Renal pelvis (tissue), 1 donor: ENCODE measurements at regions not wholly inside any gene's neighbourhood (a gene's known extent, or its start where the extent isn't known, plus 50 kb on each side); places are given as distances from the start of the nearest gene placed in this dataset.
"Not testable (repeated sequence)": the region's sequence is repeated elsewhere in the genome, so short reads cannot be mapped to it uniquely, and the experiment has no call there.

Experiments
- DNase-seq: peaks from one replicate; pipeline ENCODE4 v3.0.0-alpha.2; 2013

DNA sequence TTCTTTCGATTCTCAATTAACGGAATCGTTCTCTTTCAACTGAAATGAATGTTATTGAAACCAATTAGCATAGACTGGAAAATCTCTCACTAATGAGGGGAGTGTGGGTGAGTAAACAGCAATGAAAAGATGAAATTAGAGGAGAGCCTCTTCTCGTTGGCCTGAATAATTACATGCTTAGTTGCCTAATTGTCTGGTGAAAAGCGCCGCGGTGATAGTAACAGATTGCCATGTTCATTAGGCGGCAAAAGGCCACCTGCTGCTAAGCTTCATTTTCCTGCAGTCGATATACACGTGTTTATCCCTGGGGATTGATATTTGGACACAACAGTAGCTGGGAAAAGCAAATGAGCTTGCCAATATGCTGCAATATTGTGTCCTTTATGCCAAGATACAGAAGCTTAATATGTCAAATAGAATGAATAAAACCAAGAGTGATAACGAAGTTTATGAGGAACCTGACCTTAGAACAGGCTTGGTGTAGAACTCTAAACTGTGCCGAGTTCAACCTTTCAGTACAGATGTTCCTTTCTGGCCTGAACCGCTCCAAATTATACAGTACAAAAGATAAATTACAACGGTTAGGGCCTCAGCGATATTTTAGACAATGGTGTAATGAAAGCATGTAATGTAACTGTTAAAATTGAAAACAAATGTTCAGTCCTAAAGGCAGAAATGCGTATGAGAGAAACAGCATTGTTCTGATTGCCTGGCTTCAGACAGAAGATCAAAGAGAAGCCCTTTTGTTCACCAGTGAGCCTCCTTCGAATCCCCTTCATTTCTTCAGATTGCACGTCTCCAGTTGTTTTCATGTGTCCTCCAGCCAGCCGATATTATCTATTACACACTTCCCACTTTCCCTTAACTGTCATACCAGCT lies 185.2 kb downstream of the SHOX2 start:
- no peak for DNase-seq

DNA sequence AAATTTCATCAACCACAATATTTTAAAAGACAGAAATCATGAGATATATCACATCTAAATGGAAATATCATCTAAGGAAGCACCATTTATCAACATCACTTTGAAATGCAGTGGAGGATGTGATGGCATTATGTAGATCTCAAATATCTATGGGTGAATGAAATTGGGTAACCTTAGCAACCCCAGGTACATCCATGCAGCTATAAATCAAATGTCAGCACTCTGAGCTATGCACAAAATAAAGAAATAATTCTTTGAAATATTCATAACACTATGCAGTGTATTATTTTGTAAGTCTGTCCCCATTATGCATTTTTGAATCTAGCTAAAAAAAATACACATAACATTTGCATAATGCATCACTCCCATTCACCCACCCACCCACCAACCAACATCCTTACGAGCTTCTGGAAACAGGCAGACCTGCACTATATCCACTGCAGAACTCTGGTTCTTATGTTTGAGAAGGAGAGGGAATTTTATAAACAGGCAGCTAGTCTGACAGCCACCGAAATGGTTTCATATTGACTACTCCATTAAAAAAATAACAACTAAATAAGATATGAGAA lies 186.8 kb downstream of the SHOX2 start:
- DNase-seq: no peak

DNA sequence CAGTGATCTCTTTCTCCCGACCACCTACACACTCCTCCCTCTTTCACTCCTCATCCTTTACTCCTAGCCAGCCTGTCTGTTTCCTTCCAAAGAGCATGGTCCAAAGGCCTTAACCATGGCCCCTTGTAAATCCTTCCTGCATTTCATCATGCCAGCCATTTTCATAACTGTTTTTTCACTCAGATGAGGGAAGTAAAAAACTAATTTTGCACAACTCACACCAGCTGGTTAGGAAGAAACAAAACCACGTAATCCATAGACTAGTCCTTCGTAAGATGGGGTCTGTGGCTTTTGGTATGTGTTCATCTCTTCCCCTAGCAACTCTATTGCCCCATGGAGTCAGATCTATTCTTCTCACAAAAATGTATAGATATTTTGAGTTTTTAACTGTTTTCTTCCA lies 187.8 kb downstream of the SHOX2 start:
- no peak for DNase-seq

DNA sequence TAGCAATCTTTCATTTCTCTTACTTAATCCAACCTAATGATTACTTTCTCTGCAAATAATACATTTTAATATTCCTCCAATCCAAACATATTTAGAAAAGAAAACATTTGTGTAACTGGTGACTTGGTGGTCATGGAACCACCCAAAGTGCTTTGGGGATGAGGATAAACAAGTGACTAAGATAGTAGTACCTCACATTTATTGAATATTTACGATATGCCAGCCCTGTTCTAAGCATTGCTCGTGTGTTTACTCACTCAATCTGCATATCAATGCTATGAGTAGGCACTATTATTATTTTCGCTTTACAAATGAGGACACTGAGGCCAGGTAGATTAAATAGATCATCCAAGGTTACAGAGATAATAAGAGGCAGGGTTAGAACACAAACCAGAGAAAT lies 189.5 kb downstream of the SHOX2 start:
- no peak for DNase-seq

DNA sequence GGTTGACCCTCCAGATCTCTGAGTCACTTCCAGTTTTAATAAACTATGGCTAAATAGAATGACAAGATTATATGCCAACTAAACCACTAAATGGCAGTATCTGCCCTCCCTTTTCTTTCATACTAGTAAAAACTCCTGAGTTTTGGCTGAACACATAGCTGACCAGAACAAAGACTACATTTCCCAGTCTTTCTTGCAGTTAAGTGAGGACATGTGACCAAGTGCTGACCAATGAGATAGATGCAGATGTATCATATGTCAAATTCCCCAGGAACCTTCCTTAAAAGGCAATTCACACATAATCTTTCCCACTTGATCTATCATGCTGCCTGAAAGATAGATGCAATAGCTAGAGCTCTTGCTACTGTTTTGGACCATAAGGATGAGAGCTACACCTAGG lies 191.3 kb downstream of the SHOX2 start:
- no peak for DNase-seq

DNA sequence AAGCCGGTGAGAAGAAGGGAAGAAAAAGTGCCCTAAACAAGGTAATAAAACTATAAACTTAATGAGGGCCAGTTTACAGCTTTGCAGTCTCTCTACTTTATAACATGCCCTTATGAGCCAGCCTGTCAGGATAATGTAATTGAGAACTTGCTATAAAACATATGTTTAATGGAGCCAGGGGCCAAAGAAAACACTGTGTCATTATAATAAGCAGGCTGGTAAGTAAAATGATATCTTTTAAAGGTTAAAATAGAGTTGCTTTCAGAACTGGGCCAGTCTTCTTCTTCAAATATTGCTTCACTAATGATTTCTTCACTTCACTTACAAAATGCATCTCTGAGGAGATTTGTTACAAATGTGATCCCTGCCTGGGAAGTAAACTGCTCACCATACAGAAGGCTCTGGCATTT lies 192.5 kb downstream of the SHOX2 start:
- peak; percentile 64 for DNase-seq

DNA sequence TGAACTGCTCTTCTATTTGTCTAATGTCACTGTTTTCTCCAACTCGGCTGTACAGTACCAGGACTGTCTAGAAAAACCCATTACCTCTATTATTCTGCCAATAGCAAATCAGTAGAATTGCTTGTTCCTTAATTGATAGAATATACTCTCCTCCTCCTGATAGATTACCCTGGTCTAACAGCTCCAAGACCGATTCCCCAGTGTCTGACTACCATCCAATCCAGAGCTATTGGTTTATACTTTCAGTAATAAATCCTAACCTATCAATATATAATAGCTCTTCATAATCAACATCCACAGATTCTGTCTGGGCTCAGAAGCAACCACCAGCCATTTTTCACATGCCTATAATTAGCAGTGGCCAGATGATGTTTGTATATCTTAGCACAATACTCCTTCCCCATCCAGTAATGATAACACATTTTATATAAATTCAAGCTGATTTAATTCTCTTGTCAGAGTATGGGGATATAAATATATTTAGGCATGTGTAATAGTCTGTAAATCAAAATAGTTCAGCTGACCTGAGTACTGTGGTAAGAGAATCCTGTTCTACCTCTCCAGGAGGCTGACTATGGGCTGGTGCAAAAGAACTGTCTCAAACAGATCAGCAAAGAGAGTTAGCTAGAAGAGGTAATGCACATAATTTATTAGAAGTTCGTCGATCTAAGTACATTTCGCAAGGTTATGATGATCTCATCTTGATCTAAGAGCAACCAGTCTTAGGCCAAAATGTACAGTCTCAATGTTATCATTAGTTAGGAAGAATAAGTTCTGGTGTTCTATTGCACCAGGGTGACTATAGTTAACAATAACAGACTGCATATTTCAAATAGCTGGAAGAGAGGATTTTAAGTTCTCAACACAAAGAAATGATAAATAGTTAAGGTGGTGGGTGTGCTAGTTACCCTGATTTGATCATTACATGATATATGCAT lies 193.4 kb downstream of the SHOX2 start:
- no peak for DNase-seq

DNA sequence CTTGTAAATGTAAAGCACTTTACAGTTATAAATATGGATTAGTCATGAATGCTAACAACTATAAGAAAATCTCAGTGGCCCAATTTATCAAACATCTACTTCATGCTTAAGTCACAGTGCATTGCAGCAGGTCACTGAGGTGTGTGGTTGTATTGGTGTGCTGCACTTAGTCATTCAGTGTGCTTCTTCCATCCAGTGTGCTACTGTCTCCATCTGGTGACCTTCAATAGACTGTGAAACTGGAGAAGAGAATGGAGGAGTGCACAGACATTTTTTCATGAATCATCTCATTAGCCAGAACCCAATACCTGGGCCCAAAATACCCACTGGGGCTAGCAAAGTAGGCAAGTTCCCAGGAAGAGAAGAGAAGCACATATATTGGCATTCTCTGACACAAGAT lies 199.6 kb downstream of the SHOX2 start:
- DNase-seq: no peak

DNA sequence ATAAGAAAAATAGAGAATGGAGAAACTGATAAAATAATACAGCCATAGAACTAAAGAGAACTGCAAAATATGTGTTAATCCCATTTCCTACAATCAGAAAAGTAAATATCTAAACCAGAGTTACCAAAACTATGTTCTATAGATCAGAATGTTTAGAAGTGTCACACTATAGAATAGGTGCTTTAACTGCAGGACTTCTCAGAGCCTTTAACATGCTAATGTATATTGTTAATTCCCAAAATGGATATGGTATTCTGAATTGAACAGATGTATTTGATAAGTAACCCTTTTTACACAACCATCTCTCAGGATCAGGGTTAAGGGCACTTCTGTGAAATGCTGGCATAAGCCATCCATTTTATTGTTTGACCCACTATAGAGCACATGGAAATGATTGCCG lies 200.3 kb downstream of the SHOX2 start:
- no peak for DNase-seq

DNA sequence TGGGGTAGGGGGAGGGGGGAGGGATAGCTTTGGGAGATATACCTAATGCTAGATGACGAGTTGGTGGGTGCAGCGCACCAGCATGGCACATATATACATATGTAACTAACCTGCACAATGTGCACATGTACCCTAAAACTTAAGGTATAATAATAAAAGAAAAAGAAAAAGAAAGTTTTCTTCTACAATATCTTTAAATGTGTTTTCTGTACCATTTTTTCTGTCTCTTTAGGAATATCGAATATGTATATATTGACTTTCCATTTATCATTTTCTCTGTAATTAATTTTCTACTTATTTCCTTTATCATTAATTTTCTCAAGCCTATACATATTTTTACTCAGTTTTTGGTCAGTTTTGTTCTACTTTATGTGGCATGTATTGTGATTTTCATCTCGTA lies 203.5 kb downstream of the SHOX2 start:
- DNase-seq: not testable (repeated sequence)

DNA sequence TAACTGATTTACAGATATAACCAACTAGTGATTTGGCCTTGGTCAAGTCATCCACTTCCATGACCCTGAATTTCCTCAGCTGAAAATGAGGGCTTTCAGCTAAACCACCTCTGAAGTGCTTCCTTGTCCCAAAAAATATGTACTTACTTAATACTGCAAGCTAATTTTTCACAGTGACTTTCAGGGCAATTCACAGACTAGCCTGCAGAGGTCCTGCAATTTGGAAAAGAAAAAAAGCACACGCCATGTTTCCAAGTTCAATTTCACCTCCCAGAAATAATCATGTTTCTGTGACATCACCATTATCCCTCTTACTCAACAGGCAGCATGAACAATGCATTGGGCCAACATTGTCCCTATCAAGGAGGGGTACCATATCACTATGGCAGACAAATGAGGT lies 218.2 kb downstream of the SHOX2 start:
- DNase-seq: no peak

DNA sequence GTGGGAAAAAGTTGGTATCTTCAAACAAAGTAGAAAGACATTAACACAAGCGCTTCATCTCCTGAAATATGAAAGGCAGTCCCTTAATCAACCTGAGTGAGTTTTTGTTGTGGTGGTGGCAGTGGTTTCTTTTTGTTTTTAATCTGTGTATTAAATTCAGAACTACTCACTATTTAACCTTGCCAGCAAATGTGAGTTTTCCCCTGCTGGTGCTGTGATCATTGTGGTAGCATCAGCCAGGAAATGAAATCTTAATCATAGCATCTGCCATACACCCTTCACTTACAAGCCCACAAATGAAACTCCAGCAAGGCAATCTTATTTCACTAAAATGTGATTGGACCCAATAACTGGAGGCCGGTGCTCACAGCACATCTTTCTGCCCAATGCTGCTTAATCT lies 229.7 kb downstream of the SHOX2 start:
- no peak for DNase-seq

DNA sequence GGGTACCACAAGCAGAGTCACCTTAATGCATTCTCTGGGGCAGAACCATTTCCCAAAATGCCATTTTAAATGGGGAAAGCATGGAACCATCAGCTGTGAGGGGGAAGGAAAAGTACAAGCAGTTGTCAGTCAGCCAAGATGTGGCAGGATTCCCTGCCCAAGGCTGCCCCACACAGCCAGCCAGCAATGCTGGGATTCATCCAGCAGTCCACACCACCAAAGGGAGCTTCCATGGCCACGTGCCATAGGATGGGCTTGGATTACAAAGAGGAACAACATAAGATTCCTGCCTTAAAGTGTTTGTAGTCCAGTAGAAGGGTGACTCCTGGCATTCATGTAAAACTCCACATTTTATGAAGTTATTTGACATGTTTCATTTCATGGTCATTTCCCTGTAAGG lies 233.3 kb downstream of the SHOX2 start:
- DNase-seq: no peak

DNA sequence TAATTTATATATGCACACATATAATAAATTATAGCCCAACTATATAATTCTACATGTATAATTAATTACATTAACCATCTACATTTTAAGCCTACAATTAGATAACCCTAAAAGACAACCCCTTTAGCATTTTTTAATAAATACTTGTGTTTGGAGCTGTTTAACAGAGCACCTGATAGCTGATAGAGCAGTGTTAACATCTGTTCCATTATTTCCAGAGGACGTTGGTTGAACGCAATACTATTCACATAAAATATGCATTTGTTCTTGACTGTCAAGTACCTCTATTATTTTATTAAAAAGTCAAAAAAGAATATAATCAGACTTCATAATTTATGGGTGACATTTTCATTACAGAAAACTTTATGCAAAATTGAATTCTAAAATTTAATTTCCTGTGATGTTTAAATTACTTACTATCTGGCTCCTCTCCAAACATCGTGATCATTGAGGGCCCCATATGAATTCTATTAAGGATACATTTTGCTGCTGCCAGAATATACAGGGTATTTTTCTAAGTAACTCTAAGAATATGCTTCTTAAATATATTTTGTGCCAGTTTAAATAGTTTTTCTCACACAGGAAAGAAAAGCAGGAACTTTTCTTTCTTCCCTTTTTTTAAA lies 234.3 kb downstream of the SHOX2 start:
- DNase-seq: no peak

DNA sequence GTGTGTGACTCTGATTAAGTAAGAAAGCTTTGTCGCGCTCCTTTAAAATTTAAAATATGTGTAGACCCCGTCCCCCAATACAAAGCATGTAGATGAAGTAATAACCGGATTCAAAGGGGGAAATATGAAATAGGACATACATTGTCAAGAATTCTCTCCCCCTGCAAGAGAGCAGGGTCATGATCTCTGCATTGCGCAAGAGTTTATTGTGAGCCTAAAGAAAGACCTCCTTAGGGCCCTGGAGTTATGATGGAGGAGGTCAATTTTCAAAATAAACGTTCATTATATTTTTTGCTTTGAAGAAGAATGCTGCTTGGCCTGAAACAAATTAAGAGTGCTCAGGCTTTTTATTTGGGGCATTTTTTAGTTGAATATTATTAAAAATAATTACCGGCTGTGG lies 235.0 kb downstream of the SHOX2 start:
- DNase-seq: no peak

DNA sequence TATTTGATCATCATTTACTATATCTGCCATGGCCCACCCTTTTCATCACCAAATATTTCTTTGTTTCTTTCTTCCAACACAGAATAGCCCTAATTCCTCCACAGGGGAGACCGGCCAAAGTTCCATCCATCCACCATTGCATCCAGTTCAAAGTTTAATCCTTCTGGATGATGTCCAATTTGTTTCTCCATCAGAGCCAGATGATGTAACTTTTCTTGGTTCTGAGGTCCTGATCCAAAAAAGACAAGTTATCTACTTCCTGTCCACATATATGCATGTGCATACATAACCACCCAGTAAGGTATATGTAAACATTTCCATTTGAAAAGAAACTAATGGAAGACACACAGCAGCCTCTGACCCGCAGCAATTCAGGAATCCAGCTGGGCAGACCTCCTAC lies 237.3 kb downstream of the SHOX2 start:
- no peak for DNase-seq

DNA sequence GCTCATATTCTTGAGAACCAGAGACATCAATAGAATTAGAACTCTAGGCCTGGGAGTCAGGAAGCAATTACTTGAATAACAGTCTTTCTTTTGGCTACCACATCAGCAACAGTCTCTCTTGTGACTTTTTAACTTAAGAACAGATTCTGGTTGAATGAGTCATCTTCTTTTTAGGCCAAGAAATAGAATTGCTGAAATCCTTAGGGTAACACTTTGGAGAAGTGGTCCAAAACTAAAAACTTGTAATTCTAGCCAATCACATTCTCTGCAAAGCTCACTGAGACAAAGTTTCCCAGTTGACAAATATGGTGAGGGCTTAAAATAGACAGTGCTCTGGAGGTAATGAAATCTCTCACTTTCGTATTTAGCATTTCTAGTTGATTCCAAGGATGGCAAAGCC lies 238.0 kb downstream of the SHOX2 start:
- no peak for DNase-seq

DNA sequence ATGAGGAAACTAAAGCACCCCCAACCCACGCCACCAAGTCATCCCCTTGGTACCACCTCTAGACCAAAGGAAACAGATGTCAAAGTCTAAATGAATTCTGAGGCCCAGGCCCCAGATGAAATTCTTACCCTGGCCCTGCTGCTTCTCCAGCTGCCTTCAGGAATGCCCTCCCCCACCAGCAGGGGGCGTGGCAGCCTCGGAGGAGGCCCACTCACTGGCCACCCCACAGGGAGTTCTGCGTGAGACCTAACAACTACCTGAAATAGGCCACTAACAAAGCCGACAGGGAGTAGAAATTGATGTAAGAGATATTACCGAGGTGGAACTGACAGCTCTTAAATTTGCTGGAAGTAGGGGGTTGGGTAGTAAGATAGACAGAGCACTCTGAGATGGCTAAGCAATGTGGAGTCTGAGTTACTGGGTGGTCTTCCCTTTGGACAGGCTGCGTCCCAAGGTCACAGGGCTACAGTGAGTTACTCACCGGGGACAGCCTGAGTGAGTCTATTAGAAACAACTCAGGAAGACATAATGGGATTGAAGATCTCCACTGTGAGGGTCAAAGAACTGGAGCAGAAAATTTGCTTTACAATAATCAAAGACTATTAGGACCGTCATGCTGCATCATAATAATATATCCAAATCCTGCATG lies 240.7 kb downstream of the SHOX2 start:
- no peak for DNase-seq

DNA sequence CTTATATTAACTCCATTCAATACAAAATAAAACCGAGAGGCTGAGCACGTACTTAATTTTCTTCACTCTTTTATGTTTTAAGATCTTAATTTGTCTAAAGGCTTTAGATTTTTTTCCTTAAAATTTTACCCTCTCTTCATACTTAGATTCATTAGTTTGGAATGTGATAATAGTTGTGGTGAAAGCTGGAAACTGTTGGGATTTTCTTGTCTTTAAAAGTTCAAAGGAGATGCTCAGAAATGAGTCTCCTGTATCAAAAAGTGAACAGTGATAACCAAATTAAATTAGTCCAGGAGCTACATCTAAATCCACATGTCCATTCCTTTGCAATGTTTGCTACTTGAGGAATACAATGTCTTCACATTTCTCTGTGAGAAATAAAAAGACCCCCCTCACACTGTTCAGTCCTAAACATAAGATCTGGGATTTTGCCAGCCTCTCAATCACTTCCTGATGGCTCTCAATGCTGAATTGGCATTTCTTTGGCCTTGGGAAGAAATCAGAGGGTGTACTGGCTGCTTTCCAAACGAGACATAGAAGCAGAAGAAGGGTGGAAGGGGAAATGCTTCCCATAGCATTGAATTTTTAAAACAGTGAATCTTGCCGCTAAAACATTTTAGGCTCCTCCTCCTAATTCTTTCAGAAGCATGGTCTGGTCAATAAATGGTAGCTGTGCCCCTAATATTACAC lies 245.0 kb downstream of the SHOX2 start:
- DNase-seq: no peak

DNA sequence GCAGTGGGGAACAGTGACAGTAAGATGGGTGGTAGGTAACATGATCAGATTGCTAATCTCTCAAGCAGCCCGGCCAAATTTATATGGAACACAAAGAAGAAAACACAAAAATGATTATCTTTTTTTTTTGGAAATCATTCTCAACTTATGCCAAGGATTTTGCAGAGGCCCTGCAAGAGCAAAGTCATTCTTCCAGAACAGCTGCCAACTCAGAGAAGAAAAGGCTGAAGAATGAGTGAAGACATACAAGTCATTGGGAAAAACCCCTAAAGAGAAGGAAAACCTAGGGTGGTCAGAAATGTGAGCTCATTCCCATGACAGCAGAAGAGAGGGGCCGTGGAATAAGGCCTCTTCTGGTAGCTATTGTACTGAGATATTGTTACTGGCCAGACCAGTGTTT lies 246.7 kb downstream of the SHOX2 start:
- DNase-seq: no peak

DNA sequence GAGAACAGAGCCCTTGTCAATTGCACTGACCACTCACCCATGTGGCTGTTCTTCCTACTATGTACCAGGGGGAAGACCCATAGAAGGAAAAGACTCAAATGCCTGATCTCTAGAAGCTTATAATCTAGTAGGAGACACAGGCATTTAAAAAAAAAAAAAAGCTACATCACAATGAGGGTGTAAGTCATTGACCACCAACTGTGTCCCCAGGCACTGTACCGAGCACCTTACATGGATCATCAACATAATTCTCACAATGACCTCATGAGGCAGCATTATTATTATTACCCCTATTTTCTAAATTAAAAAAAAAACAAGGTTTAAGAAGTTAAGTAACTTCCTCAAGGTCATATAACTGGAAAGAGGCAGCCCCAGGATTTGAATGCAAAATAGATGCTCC lies 247.4 kb downstream of the SHOX2 start:
- DNase-seq: no peak
